HUES48 (cell line): ENCODE measurements at regions not wholly inside any gene's neighbourhood (a gene's known extent, or its start where the extent isn't known, plus 50 kb on each side); places are given as distances from the start of the nearest gene placed in this dataset.
A peak's percentile ranks its signal among the peaks of the same experiment; 100 is the strongest.

ENCODE experiments used
- H3K27ac ChIP-seq: one replicate; pipeline ENCODE4 v1.7.0; 2013; ENCODE audit warnings: low read depth, low read length, inconsistent platforms
- H3K27me3 ChIP-seq: 2 replicates; pipeline ENCODE4 v1.6.1; 2013; ENCODE audit warnings: mild to moderate bottlenecking, low read length; ENCODE audit not compliant: control insufficient read depth, insufficient read depth
- H3K36me3 ChIP-seq: 2 replicates; pipeline ENCODE4 v1.6.1; 2013; ENCODE audit warnings: low read length; ENCODE audit not compliant: control insufficient read depth, insufficient read depth
- H3K4me1 ChIP-seq: 2 replicates; pipeline ENCODE4 v1.6.1; 2013; ENCODE audit warnings: mild to moderate bottlenecking, low read length; ENCODE audit not compliant: control insufficient read depth, insufficient read depth
- H3K4me3 ChIP-seq: 2 replicates; pipeline ENCODE4 v1.5.1; 2013; ENCODE audit warnings: mild to moderate bottlenecking, low read depth, low read length
- H3K9ac ChIP-seq: 2 replicates; pipeline ENCODE4 v1.6.1; 2013; ENCODE audit warnings: mild to moderate bottlenecking, low read depth, low read length, moderate library complexity
- H3K9me3 ChIP-seq: 2 replicates; pipeline ENCODE4 v1.6.1; 2013; ENCODE audit warnings: low read length; ENCODE audit not compliant: control insufficient read depth, insufficient read depth

DNA sequence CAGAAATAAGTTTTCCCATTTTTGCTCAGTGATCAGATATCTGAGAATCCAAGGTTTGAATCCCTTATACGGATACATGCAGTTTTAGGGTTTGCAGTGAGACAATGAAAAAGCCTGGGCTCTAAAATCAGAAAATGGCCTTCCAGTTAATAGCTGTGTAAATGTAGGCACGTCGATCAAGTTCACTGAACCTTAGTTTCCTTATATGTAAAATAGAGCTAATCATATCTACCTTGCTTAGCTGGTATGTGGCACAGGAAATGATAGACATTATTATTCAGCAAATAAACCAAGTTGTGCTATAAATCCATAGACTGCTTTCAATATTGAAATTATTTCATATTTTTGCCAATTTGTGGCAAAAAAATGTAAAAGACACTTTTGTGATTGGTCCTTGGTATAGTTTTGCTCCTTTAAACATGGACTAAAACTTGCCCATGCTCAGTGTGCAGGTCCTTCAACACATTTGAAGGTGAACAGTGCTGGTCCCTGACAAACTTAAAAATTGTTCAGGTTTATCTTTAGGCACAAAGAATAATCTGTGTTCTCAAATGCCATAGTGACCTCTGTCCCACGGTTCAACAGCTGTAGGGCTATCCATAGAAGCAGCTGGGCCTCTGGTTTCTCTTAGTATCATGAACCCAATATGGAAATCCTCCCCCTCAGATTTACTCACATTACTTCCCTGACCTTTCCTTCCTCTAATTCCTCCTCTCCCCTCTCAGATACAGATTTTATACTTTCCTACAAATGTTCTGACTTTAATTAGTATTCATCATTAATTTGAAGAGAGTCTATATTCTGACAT lies 51.0 kb downstream of the CCDC54 start:
- Histone ChIP-seq H3K9ac (no peak overlapping the region), H3K27ac (no peak overlapping the region), H3K27me3 (peaks cover 35% of the 10 kb centered on the region), H3K4me3 (no peak overlapping the region), H3K4me1 (peaks cover 16% of the 10 kb centered on the region), H3K9me3 (no peaks in the 10 kb centered on the region), H3K36me3 (no peaks in the 10 kb centered on the region)

DNA sequence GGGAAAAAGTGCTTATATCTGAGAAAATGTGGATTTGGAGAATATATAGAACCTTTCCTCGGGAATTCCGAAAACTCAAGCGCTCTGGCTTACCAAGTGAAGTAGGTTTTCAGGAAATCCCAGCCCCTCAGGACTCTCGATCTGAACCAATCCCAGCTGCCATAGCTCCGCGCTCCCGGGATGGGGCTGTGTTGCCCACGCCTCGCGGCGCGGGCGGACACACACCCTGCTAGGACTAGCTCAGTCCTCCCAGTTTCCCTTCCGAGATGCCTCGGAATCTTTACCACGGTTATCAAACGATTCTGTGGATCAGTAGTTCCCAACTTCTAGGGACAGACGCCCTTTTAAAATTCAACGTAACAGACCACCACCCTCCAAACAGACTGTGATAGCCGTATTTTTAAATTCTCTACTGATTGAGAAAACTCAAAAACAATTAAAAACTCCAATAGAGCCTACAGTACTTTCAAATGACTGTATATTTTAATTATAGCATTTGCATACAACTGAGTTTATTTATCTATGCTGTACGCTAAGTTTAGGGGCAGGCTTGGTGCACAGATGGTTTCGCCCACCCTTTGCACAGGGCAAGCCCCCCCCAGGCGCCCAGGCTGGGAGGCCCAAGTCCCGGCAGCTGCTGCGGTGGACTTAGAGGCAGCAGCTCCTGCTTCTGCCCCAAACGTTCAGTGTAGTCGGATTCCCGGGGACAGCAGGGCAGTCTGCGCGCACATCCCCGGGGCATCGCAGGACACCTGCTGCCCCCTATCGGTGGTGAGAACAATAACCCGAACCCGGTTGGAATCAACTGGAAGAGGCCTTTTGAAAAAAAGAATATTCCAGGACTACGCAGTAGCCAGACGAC lies 52.3 kb downstream of the CCDC54 start:
- H3K27ac ChIP-seq: no peak overlapping the region
- H3K9ac ChIP-seq: peak overlapping the region; percentile 42
- no peaks in the 10 kb centered on the region for H3K9me3 ChIP-seq
- no peaks in the 10 kb centered on the region for H3K36me3 ChIP-seq
- peaks cover 35% of the 10 kb centered on the region for H3K27me3 ChIP-seq
- H3K4me1 ChIP-seq: peaks cover 16% of the 10 kb centered on the region
- peak overlapping the region; percentile 68 for H3K4me3 ChIP-seq

DNA sequence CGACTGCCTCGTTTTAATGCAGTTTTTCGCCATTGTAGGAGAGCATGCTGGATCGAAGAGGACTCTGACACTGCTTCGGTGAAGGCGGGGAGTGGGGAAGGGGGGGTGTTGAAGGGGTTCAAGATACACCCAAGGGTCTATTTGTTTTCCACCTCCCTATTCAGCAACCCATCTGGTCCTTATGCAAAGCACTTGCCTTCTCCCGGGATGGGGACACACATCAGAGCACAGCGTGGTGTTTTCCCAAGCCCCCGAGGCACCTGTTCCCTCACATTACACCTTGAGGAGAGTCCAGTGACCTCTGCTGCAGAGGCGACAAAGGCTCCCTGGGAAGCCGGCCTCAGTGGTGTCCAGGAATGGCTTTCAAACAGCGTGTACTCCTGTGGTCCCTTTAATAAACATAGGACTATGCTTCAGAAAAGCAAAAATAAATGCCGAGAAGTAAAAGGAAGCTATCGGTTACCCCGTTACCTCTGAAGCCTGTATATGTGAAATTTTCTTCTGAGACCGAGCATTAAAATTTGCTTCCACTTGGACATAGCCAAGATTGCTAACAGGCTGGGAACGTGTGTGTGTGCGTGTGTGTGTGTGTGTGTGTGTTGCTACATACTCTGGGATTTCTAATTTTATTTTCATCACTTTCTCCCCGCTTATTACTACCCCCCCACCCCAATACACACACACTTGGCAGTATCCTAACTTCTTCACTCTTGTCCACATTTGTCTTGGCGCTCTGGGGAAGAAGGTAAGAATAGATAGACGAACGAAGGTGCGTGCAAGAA lies 53.2 kb downstream of the CCDC54 start:
- Histone ChIP-seq H3K27me3 (peaks cover 35% of the 10 kb centered on the region), H3K4me1 (peaks cover 16% of the 10 kb centered on the region), H3K9me3 (no peaks in the 10 kb centered on the region), H3K4me3 (peak overlapping the region; percentile 68), H3K9ac (0 out of 2 replicates have a peak overlapping the region, but pooled peaks have one; percentile 76), H3K36me3 (no peaks in the 10 kb centered on the region), H3K27ac (no peak overlapping the region)

DNA sequence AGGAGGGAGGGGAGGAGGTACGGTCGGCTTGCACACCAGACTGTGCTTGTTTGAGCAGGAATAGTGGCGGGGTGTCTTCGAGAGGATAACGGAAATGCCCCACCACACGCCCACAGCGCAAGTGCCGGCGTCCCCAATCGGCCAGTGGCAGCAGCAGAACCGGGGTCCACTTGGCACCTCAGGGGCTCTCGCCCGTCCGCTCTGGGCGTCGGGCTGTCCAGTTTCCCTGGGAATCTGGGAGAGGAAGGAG lies 53.7 kb downstream of the CCDC54 start:
- Histone ChIP-seq H3K9ac (peak overlapping the region; percentile 76; the same call in 1 of the 2 replicates), H3K27ac (peak overlapping the region; percentile 57), H3K36me3 (no peaks in the 10 kb centered on the region), H3K4me1 (peaks cover 16% of the 10 kb centered on the region), H3K27me3 (peaks cover 35% of the 10 kb centered on the region), H3K4me3 (peak overlapping the region; percentile 68), H3K9me3 (no peaks in the 10 kb centered on the region)

DNA sequence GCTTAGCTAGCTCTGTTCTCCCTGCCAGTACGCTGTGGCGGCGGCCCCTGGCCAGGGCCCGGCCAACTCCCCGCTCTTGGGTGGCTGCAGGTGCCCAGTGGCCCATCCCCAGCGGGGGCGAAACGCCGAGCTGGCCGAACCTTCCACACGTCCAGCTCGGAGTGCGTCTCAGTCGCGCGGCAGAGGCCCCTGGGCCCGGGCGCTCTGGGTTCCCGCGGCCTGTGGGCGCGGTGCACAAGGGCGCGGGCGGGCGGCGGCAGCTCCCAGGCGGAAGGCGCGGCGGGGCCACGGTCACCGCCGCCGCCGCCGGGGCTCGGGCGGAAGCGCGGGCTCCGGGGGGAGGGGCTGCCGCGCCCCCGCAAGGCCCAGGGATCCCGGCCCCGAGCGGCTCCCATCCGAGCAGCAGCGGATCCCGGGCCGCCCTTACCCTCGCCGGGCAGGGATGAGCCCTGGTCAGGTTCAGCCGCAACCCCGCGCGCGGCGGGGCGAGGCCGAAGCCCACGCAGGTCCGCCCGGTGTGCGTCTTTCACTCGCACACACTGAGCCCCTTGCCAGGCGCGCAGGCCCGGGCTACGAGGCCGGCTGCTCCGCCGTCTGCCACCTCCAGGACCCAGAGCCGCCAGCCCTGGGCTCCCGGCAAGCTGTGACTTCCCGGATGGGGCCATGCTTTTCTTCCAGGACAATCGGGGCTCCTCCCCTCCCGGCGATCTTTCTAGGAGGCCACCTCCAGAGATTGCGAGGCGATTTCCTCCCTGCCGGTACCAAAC lies 54.2 kb downstream of the CCDC54 start:
- peak overlapping the region; percentile 89 for H3K27ac ChIP-seq
- H3K36me3 ChIP-seq: no peaks in the 10 kb centered on the region
- no peaks in the 10 kb centered on the region for H3K9me3 ChIP-seq
- H3K27me3 ChIP-seq: peaks cover 35% of the 10 kb centered on the region
- peaks cover 16% of the 10 kb centered on the region for H3K4me1 ChIP-seq
- peak overlapping the region; percentile 76 for H3K9ac ChIP-seq
- peak overlapping the region; percentile 68 for H3K4me3 ChIP-seq

DNA sequence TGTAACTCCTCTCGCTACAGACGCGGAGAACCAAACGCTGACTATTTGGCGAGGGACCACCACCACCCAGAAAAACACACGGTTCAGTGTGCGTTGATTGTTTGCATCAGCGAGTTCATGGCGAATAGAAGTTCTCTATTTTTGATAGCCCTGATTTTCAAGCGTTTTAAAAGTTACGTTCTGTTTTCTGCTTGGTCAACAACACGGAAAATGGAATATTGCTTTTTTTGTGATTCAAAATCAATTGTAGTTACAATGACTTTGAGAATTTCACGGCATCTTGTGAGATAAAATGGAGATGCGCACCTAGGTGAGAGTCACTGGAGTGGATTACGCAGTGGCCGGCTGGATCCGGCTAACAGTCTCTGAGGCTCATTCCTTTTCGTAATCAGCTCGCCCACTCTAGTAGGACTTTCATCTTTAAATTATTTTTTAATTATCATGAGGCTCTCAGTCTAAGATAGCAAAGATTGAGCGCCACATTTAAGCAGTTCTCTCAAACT lies 54.8 kb downstream of the CCDC54 start:
- Histone ChIP-seq H3K4me1 (peaks cover 16% of the 10 kb centered on the region), H3K9ac (peak overlapping the region; percentile 76), H3K27me3 (peaks cover 35% of the 10 kb centered on the region), H3K27ac (peak overlapping the region; percentile 89), H3K9me3 (no peaks in the 10 kb centered on the region), H3K4me3 (peak overlapping the region; percentile 68), H3K36me3 (no peaks in the 10 kb centered on the region)

DNA sequence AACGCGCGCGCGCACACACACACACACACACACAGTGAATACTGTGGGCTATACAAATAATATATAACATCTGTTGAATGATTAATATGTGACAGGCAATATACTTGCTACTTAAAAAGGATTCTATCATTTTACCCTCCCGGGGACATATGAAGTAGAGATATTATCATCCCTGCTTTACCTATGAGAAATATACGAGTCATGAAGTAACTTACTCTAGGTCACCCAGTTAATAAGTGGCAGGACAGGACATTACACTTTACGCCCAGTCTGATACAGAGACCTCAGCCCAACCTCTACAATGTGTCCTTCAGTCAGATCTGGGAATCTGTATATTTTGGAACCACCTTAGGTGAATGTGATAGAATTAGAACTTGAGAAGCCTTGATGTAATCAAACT lies 55.4 kb downstream of the CCDC54 start:
- no peaks in the 10 kb centered on the region for H3K36me3 ChIP-seq
- peaks cover 35% of the 10 kb centered on the region for H3K27me3 ChIP-seq
- peak overlapping the region; percentile 68; the same call in 1 of the 2 replicates for H3K4me3 ChIP-seq
- peaks cover 16% of the 10 kb centered on the region for H3K4me1 ChIP-seq
- peak overlapping the region; percentile 76; the same call in 1 of the 2 replicates for H3K9ac ChIP-seq
- H3K9me3 ChIP-seq: no peaks in the 10 kb centered on the region
- no peak overlapping the region for H3K27ac ChIP-seq

DNA sequence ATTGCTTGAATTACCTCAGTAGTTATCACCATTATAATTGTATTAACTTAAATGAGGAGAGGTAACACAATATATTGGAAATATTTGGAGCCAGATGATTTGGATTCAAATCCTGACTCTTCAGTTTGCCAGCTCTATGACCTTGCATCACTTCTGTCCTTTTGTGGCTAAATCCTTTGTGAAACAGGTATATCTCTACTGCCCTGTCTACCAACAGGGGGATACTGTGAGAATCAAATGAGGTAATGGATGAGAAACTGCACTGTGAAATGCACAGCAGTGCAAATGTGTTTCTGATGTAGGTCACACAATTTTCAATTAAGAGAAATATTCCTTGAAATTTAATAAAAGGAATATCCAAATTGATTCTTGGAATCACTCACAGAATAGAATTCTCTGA lies 58.8 kb downstream of the CCDC54 start:
- H3K36me3 ChIP-seq: no peaks in the 10 kb centered on the region
- H3K27me3 ChIP-seq: peaks cover 11% of the 10 kb centered on the region
- no peaks in the 10 kb centered on the region for H3K9me3 ChIP-seq
- H3K4me1 ChIP-seq: 0 out of 2 replicates have a peak, but pooled peaks cover 7% of the 10 kb centered on the region
- no peak overlapping the region for H3K4me3 ChIP-seq
- no peak overlapping the region for H3K9ac ChIP-seq
- no peak overlapping the region for H3K27ac ChIP-seq

DNA sequence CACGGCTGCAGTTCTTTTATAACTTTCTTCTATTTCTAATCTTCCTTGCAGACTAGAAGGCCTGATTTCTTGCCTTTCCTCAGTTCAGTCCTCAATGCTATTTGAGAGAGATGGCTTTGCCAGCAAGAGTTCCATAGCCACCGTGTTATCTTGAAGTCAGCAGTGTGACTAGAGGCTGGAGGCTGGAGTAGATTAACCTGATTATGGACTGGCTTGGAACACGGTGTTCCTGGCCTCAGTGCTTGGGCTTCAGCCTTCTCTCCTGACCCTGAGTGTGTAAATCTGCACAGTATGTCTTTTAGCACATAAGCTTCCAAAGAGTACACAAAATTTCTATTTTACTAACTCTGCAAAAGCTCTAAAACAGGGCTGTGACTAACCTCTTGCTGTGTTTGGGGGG lies 61.4 kb downstream of the CCDC54 start:
- Histone ChIP-seq H3K27ac (no peak overlapping the region), H3K4me1 (peaks cover 8% of the 10 kb centered on the region)

DNA sequence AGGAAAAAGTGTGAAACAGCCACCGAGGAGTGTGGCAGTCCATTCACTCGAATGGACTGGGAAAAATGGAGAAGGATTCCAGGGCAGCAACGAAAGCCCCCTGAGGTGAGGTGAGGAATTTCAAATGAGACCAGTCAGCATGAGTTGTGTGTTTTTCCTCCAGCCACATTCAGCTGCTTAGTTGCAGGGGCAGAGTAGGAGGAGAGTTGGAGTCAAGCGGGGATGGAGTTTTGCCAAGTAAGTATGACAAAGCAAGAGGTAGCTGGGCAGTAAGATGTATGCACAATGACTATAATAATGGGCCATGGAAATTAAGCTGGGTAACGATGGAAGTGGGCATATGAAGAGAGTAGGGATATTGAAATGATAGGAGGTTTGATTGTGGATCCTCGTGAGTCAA lies 64.4 kb downstream of the CCDC54 start:
- Histone ChIP-seq H3K9me3 (no peaks in the 10 kb centered on the region), H3K9ac (no peak overlapping the region), H3K27me3 (no peaks in the 10 kb centered on the region), H3K36me3 (no peaks in the 10 kb centered on the region), H3K4me1 (peaks cover 8% of the 10 kb centered on the region), H3K4me3 (no peak overlapping the region), H3K27ac (no peak overlapping the region)

More for the DNA sequence above, 61.4 kb downstream of the CCDC54 start:
- H3K9me3 ChIP-seq: no peaks in the 10 kb centered on the region
- H3K36me3 ChIP-seq: no peaks in the 10 kb centered on the region
- no peak overlapping the region for H3K4me3 ChIP-seq
- no peak overlapping the region for H3K9ac ChIP-seq
- no peaks in the 10 kb centered on the region for H3K27me3 ChIP-seq
